K562 (cell line): ENCODE measurements at regions not wholly inside any gene's neighbourhood (a gene's known extent, or its start where the extent isn't known, plus 50 kb on each side); places are given as distances from the start of the nearest gene placed in this dataset.

ENCODE experiments used
- ELK1 ChIP-seq: sonication (generic); formaldehyde crosslinking; IDR thresholded peaks from 2 replicates; pipeline ENCODE4 v1.8.1; 2022; ENCODE audit warnings: missing genetic modification reagents
- EWSR1 ChIP-seq: fragments of 450-650 bp; IDR thresholded peaks from 2 replicates; pipeline ENCODE4 v1.6.1; 2018; ENCODE audit warnings: borderline replicate concordance, mild to moderate bottlenecking, low read depth, moderate library complexity; ENCODE audit not compliant: partially characterized antibody
- FOXA3 ChIP-seq, 2 experiments: fragments of 450-650 bp in 1 of 2; sonication (generic) in 1 of 2; formaldehyde crosslinking; IDR thresholded peaks in 1 of 2; conservative IDR thresholded peaks in 1 of 2; 2 replicates each; pipeline versions ENCODE4 v1.4.0 to v1.8.0; 2020 to 2022; ENCODE audit warnings: mild to moderate bottlenecking in 2 of 2, missing genetic modification reagents in 1 of 2
- FOXK2 ChIP-seq, 2 experiments: fragments of 450-650 bp; IDR thresholded peaks in 1 of 2; conservative IDR thresholded peaks in 1 of 2; 2 replicates each; pipeline ENCODE4 v1.6.1; 2016; ENCODE audit warnings: low read depth in 2 of 2, mild to moderate bottlenecking in 1 of 2
- GTF2B ChIP-seq: IDR thresholded peaks from 2 replicates; pipeline ENCODE4 v1.6.1; 2011; ENCODE audit not compliant: insufficient read length; ENCODE audit errors: extremely low read depth
- KAT2B ChIP-seq: IDR thresholded peaks from one replicate; pipeline ENCODE4 v1.6.1; 2012; ENCODE audit warnings: low read depth, mild to moderate bottlenecking, control low read depth, inconsistent platforms, low read length, moderate library complexity
- KLF6 ChIP-seq: fragments of 250-450 bp; sonication (Bioruptor Pico); IDR thresholded peaks from 2 replicates; pipeline ENCODE4 v1.4.0; 2020; ENCODE audit warnings: mild to moderate bottlenecking, moderate library complexity, borderline replicate concordance
- MAX ChIP-seq: sonication (generic); formaldehyde crosslinking; IDR thresholded peaks from 2 replicates; pipeline ENCODE4 v1.9.0; 2022; ENCODE audit warnings: mild to moderate bottlenecking, missing genetic modification reagents
- MEF2D ChIP-seq: conservative IDR thresholded peaks from 2 replicates; pipeline ENCODE4 v1.6.1; 2016; ENCODE audit warnings: low read depth, missing genetic modification characterization, missing compliant biosample characterization
- PCBP2 ChIP-seq: fragments of 200-400 bp; formaldehyde crosslinking; IDR thresholded peaks from 2 replicates; pipeline ENCODE4 v1.6.1; 2018; ENCODE audit warnings: low read length, low read depth, mild to moderate bottlenecking, moderate library complexity; ENCODE audit not compliant: poor library complexity, severe bottlenecking
- STAG1 ChIP-seq: sonication (generic); formaldehyde crosslinking; IDR thresholded peaks from 2 replicates; pipeline ENCODE4 v1.5.0; 2020; ENCODE audit warnings: missing genetic modification reagents, borderline replicate concordance
- TAF1 ChIP-seq: IDR thresholded peaks from 2 replicates; pipeline ENCODE4 v1.6.1; 2011; ENCODE audit warnings: mild to moderate bottlenecking, low read length, moderate library complexity; ENCODE audit not compliant: insufficient read depth, control insufficient read depth, severe bottlenecking; ENCODE audit errors: extremely low read depth
- TBL1XR1 ChIP-seq, 2 experiments: IDR thresholded peaks; 2 replicates each; pipeline ENCODE4 v1.6.1; 2012; ENCODE audit warnings: improper control_type of control experiment in 2 of 2, low read length in 2 of 2, mild to moderate bottlenecking in 1 of 2
- ZNF280A ChIP-seq: fragments of 450-650 bp; IDR thresholded peaks from 2 replicates; pipeline ENCODE4 v1.6.1; 2018; ENCODE audit warnings: mild to moderate bottlenecking, low read depth; ENCODE audit not compliant: partially characterized antibody
- ZNF398 ChIP-seq: fragments of 250-450 bp; sonication (Bioruptor Pico); IDR thresholded peaks from 2 replicates; pipeline ENCODE4 v1.8.0; 2021; ENCODE audit warnings: moderate library complexity, mild to moderate bottlenecking, inconsistent platforms
- ZNF639 ChIP-seq, 2 experiments: fragments of 200-800 bp in 1 of 2; sonication (Bioruptor generic) in 1 of 2; sonication (generic) in 1 of 2; formaldehyde crosslinking in 1 of 2; IDR thresholded peaks in 1 of 2; conservative IDR thresholded peaks in 1 of 2; 2 replicates each; pipeline versions ENCODE4 v1.5.0 to v1.6.1; 2016 to 2020; ENCODE audit warnings: missing compliant biosample characterization in 1 of 2, missing genetic modification characterization in 1 of 2, missing genetic modification reagents in 1 of 2
- ZNF76 ChIP-seq: fragments of 250-450 bp; sonication (Bioruptor Pico); IDR thresholded peaks from 2 replicates; pipeline ENCODE4 v1.4.0; 2020; ENCODE audit warnings: mild to moderate bottlenecking, moderate library complexity, borderline replicate concordance

GRCh38 chr16:85327731-85328675 is 215.7 kb upstream of the CIBAR2 start (continued):
- TF ChIP-seq ELK1 (CRISPR knock-in tag), result no peak
- no peak; the same call in 1 of the 2 replicates for TF ChIP-seq KLF6
- no peak for TF ChIP-seq STAG1 (CRISPR knock-in tag)
- TF ChIP-seq MEF2D, result no peak
- no peak for TF ChIP-seq PCBP2
- no peak; a peak in 1 of 4 replicates for TF ChIP-seq TBL1XR1 (IDR thresholded peaks at IDR 0.05; ENCODE audit: low read length in 2 of 2)
- TF ChIP-seq EWSR1, result no peak
- no peak for TF ChIP-seq ZNF280A
- no peak for TF ChIP-seq GTF2B
- TF ChIP-seq ZNF639 (CRISPR knock-in tag; conservative IDR thresholded peaks at IDR 0.05 in 1 of 2, IDR thresholded peaks at IDR 0.05 in 1 of 2), result 0 out of 4 replicates have a peak, but pooled peaks of 1 of the 2 experiments have one; percentile 7
- peak in 1 of 2 experiments; percentile 48; a peak in 1 of 4 replicates for TF ChIP-seq FOXK2 (conservative IDR thresholded peaks at IDR 0.05 in 1 of 2, IDR thresholded peaks at IDR 0.05 in 1 of 2; ENCODE audit: low read depth in 2 of 2)
- TF ChIP-seq ZNF398 (CRISPR knock-in tag), result no peak
- no peak for TF ChIP-seq KAT2B
- TF ChIP-seq ZNF76 (CRISPR knock-in tag), result no peak
- peak in 1 of 2 experiments; percentile 7; a peak in 1 of 4 replicates for TF ChIP-seq FOXA3 (CRISPR knock-in tag; conservative IDR thresholded peaks at IDR 0.05 in 1 of 2, IDR thresholded peaks at IDR 0.05 in 1 of 2)
- TF ChIP-seq MAX (CRISPR knock-in tag), result no peak
- no peak for TF ChIP-seq TAF1
